Activated CD8-positive, alpha-beta memory T cell treated with anti-CD3 and anti-CD28 coated beads, Interleukin-2, amount 50 U/mL, for 4 hours (primary cell): ENCODE measurements at regions not wholly inside any gene's neighbourhood (a gene's known extent, or its start where the extent isn't known, plus 50 kb on each side); places are given as distances from the start of the nearest gene placed in this dataset.
"Not testable (repeated sequence)": the region's sequence is repeated elsewhere in the genome, so short reads cannot be mapped to it uniquely, and the experiment has no call there.

Source experiments
- DNase-seq: peaks from one replicate; pipeline ENCODE4 v3.0.0-alpha.2; 2020

DNA sequence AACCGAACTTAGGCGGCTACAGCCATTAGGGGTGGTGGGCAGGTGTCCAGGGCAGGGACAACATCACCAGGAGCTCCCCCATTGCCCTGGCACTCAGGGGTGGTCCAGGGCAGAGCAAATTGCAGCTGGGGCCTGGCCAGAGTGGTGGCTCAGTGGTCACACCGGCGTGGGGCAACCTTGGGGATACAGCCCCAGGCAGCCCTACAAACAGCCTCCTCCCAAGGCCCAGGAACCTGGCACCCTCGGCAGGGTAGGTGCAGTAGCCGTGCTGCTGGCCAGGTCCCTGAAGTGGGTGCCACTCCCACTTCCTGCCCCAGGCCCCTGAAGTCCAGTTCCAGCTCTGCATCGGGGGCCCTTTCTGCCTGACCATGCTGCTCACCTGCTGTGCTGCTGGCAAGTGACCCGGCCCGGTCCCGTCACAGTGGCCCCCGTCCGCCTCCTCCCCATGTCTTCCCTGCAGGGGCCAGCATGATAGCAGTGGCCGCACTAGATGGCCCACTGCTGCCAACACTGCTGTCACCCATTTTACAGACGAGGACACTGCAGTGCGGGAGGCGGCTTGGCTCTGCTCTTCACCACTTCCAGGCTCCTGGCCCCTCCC lies 712.8 kb downstream of the MATN1 start:
- no peak for DNase-seq

DNA sequence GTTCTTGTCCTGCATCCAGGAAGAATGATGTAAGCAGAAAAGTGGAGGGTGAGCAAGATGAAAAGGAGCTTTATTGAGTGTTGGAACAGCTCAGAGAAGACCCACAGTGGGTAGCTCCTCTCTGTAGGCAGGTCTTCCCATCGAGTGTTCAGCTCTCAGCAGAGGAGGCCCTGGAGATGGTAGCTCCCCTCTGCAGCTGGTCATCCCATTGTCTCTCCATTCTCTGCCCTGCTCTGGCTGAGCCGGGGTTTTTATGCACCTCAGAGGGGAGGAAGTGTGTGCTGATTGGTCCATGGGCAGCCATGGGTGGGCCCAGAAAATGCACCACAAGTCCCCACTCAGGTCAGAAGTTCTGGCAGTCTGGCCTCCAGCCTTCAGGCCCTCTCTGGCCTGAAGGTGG lies 713.7 kb downstream of the MATN1 start:
- DNase-seq = no peak

DNA sequence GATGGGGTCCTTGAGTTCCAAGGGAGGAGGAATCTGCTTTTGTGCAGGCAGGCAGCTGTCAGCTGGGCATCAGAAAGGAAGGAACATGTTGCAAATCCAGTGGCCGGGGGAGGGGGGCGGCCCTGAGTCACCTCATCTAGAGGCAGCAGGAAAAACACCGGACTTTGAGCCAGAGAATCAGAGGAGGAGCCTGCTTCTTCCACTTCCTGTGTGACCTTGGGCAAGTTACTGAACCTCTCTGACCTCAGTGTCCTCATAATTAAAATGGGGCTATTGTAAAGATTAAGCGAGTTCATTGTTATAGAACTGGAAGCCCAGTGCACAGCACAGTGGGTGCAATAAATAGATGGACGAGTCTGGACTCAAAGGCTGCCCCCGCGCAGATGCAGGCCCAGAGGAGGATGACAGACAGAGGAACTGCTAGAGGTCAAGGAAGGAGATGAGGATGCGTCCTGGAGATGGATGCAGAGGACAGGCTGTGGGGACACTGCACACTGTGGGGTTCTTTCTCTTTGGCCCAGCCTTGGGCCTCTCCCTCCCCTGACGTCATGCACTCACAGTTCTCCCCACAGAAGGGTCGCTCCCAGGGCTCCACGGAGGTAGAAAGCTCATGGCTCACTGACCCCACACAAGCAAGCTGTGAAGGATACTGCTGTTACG lies 714.3 kb downstream of the MATN1 start:
- no peak for DNase-seq

DNA sequence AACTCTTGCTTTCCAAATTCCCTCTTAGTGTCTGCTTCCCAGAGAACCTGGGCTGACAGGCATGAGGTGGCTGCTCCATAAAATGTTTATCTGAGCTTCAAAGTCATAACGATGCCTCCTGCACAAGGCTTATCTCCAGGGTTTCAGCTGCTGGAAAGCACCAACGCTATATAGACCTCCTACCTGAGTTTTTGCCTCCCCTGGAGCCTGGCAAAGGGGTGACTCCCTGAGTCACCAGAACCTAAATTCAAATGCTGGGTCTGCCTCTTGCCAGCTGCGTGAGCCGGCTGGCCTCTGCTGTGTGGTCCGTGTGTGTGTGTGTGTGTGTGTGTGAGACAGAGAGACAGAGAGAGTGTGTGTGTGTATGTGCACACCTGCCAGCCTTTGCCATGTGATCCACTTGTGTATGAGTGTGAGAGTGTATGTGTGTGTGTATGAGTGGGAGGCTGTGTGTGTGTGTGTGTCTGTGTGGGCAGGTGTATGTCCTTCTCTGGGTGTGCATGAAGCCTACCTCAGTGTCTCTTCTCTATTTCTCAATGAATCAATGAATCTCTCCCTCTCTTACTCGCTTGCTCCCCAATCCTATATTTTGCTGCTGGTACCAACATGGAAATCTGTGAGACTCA lies 714.9 kb downstream of the MATN1 start:
- no peak for DNase-seq

DNA sequence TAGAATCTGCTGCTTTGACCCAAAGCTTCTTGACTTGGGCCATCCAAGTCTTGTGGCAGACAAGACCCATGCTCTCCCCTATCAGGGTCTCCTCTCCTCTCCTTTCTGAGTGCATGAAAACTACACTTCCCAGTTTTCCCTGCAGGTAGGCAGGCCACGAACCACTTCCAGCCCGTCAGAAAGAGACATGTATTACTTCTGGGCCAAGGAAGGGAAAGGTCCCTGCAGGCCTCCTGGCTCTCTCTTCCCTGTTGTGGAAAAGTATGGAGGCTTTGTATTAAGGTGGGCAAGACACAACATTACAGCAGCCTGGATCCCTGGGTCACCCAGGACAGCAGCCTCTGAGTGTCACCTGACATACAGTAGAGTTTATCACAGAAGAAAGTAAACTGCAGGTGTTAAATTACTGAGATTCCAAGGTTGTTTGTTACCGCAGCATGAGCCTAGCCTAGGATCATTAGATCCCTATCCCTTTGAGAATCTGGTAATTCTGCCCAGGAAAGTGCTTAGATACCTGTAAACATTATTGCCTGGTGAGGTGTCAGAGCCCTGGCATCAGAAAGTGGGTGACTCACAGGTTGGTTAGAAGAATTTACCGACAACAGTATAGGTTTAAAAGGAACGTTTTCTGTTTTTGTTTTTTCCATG lies 717.3 kb downstream of the MATN1 start:
- no peak for DNase-seq

DNA sequence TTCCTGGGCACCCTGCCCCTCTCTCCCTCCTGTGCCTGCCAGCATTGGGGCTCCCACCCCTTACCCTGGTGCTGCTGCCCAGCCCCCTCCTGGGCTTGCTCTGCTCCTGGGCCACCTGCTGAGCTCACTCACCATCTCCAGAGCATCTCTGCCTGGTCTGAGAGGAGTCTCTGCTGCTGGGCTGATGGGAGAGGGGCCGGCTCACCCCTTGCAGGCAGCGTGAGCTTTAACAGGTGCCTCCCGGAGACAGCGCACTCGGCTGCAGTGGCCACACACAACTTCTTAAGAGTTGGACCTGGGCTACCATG lies 721.7 kb downstream of the MATN1 start:
- no peak for DNase-seq

DNA sequence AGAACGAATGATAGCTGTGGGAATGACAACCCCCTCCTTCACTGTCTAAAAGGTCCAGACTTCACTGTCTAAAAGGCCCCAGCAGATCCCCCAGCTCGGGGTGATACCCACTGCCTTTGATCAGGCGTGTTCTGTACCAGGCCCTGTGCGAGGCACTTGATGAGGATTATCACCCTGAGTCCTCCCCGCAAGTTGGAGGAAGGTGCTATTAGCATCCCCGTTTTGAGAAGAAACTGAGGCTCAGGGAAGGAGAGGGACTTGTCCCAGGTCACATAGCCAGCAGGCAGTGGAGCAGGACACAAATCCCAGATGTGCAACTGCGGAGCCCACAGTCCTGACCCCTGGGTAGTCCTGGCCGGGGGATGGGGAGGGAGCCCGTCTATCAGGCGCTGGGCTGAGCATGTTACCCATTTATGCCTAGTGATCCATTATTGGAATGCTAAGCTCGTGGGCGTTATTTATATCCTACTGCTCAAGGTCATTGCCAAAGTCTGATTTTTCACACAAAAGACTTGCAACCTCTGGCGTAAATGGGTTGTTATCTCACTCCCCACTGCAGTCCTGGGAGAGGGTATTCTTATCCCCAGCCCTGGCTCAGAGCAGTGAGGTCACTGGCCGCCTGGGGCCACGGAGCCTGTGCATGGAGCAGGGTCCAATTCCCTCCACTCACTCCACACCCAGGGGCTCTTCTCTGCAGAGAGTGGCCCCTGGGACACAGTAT lies 722.2 kb downstream of the MATN1 start:
- DNase-seq = no peak

DNA sequence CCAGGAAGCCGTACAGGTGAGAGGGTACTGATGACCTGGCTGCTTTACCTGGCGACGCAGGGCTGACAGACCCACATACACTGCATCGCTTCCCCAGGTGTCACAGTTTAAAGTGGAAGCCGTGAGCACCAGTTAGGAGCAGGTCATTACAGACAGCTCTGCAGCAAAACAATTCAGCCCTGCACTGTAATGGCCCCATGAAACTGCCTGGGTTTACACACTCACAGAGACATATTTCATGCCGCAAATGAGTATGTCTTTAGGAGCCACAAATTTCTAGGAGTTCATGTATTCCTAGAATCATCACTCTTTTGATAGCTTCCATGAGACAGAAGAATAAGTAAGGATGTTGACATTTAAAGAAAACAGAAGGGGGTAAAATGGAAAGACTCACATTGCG lies 723.1 kb downstream of the MATN1 start:
- DNase-seq = no peak

DNA sequence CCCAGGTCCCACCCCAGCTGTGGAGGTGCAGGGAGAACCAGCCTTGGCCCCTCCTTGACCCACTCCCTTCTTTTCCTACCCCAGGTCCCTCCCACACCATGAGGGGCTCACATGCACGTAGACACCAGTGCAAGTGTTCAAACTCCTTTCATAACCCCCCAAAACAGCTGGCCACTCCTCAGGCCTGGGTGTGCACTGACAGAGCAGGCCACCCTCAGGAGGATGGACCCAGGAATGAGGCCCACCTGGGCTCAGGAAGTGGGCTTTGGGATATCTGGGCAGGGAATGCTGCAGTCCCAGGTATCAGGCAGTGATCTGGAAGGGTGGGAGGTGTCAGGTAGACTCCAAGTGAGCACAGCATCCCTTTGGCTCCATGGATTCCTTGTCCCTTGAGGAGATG lies 723.8 kb downstream of the MATN1 start:
- DNase-seq = no peak

DNA sequence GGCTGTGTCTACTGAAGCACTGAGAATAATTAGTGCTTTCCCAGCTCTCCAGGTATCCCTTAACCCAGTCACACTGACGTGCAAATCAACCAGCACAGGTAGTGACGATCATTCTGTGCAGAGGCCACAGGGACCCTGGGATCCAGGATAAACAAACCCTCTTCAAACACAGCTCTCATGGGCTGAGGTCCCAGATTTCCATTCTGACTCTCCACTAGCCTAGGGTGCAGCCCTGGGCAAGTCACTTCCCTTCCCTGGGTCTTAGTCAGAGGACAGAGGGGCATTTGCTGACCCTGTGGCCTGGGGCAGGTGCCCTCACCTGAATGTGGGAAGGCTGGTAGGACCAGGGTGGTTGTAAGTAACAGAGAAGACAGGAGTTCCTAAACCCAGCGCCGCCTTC lies 724.7 kb downstream of the MATN1 start:
- no peak for DNase-seq

DNA sequence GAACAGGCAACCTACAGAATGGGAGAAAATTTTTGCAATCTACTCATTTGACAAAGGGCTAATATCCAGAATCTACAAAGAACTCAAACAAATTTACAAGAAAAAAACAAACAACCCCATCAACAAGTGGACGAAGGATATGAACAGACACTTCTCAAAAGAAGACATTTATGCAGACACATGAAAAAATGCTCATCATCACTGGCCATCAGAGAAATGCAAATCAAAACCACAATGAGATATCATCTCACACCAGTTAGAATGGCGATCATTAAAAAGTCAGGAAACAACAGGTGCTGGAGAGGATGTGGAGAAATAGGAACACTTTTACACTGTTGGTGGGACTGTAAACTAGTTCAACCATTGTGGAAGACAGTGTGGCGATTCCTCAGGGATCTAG lies 725.6 kb downstream of the MATN1 start:
- not testable (repeated sequence) for DNase-seq

DNA sequence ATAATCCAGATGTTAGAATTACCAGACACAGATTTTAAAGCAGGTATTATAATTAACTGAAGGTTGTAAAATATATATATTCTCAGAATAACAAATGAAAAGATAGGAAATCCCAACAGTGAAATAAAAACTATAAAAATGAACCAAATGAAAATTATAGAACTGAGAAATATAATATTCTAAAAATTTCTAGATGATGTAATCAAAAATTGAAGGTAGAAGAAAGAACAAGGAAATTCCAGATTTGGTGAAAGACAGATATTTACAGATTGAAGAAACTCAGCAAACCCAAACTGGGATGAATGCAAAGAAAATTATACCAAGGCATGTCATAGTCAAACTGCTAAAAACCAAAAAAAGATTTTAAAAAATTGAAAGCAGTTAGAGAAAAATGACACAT lies 729.4 kb downstream of the MATN1 start:
- no peak for DNase-seq

DNA sequence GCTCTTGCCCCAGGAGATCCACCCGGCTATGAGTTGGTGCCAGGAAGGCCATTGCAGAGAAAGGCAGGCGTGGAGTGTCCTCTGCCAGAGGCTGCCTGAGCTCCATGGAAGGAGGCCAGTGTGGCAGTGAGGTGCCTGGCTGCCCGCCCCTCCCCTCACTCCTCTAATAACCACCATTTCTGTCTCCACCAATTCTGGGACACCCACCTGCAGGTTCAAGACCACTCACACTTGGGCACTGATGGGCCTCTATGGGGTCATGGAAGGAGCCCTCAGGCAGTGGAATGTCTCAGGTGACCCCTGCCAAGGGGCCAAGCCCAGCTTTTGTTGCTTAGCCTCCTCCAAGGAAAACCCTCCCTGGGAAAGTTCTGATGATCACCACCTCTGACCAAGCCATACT lies 731.6 kb downstream of the MATN1 start:
- DNase-seq = no peak

DNA sequence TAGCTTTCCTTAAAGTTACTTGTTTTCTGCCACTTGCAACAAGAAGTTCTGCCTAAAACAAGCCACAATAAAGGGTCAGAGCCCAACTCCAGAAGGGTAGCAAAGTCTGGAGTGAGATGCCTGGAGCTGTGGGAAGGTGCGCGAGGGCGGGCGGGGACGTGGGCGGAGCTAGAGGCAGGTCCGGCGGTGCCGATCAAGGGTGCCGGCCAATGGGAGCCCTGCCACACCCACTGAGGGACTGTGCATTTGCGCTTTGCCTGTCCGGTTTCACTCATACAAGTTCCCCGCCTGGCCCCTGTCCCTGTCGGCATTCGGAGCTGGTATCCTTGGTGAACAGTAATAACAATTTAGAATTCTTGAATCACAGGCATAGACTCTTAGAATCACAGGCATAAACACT lies 732.4 kb downstream of the MATN1 start:
- no peak for DNase-seq

DNA sequence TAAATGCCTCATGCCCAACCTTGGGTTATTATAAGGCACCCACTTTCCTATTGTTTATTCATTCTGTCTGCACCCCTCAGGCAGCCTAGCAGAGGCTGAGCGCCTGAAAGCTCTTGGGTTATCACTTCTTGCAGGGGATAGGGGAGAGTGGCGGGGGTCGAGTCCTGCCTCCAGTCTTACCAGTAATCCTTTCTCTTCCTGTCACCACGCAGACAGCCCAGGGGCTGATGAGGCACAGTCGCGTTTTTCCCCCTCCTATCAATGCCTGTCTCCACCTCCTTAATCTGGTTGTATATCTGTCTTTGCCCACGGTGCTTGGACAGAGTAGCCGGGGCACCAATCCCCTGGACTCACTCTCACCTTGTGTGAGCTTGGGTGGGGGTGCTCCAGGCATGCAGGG lies 733.1 kb downstream of the MATN1 start:
- DNase-seq = no peak

DNA sequence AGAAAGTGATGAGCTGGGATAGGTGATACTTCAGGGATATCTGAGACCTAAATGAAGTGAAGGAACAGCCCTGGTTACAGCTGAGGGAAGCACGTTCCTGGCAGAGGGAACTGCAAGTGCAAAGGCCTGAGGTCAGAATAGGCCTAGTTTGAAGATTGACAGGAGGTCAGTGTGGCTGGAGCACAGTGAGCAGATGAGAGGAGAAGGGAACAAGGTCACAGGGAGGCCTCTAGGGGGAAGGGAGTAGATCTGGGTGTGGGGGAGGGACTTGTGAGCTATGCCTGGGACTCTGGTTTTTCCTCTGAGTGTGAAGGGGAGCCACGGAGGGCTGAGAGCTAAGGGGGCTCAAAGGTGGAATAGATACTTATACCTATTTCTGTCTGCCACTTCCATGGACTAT lies 736.4 kb downstream of the MATN1 start:
- no peak for DNase-seq

DNA sequence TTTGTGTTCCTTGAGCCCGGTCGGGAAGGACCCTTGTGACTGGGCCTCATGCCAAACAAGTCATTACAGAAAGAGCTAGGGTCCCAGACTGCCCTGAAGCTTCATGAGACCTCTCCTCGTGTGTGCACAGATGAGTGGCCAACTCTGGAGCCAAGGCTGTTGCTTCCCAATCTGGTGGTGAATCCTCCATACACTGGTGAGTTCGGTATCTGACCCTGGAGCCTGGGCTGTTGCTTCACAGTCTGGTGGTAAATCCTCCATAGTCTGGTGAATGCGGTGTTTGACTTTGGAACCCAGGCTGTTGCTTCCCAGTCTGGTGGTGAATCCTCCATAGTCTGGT lies 737.8 kb downstream of the MATN1 start:
- DNase-seq = no peak

DNA sequence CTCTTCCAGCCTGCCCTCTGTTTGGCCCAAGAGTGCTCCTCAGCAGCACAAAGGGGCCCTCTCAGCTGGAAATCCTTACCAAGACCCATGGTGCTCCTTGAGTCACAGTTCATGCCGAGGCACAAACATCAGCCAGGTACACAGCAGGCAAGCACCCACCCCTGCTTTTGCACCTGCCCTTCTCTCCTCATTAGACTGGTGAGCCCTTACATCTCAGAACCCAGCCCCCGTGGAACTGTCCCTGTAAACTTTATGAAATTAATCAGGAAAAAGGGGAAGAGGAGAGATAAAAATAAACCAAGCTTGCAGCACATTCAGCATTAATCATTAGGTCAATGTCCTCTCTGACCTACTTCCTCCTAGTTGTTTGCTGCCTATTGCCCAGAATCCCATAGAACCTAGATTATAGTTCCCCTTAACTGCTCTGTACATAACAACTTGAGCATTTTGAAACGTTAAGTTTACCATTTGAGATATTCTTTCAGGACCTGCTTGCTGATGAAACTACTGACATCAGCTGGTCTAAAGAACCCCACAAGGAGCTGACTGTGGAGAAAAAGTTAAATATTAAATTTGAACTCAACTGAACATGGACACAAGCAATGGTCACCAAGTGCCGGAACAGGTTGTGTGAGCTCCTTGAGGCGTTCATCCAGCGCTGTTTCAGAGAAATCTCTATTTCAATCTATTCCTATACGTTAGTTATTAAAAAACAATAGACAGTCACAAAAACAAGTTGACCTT lies 738.4 kb downstream of the MATN1 start:
- no peak for DNase-seq

DNA sequence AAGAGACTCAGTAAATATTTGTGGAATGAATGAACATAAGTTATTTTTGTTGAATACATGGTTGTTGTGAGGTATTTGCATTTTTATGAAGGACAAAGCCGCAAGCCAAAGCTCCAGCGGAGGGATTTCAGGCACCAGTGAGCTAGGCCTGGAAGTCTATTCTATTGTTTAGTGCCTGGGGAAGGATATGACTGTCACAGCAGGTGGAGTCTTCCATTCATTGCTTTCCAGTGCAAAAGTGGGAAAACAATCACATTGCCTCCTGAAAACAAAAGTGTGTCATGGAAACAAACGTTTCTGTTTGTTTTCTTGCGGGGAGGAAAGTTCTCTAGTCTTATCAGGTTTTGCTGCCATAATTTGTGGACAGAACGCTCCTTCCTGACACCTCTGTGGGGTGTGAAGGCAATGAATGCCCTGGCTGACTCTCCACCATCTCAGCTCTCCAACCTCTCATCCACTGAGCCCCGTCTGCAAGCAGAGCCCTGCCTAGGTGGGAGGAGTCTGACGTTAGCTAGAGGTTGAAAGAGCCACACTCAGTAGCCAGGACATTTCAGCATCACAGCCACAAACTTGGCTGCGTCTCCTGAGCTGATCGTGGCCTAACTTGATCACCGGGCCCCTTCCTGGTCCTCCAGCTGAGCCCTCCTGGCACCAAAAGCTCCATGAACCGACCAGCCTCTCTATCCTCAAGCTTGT lies 739.1 kb downstream of the MATN1 start:
- DNase-seq = no peak

DNA sequence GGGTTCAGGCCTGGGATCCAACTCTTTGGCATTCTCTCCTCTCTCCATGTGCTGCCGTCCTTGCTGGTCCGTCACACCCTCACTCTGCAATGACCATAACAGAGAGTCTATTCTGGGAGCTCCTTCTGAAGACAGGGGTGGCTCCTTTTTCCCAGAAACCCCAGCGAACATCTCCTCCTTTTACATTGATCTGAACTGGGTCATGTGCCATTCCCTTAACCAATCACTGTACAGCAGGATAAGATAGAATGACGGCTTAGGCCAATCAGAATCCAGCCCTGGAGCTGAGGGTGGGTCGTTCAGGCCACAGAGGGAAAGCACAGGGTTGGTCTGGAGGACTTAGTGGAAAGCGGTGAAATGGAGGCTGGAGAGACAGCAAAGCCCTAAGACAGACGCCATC lies 740.1 kb downstream of the MATN1 start:
- DNase-seq = no peak

DNA sequence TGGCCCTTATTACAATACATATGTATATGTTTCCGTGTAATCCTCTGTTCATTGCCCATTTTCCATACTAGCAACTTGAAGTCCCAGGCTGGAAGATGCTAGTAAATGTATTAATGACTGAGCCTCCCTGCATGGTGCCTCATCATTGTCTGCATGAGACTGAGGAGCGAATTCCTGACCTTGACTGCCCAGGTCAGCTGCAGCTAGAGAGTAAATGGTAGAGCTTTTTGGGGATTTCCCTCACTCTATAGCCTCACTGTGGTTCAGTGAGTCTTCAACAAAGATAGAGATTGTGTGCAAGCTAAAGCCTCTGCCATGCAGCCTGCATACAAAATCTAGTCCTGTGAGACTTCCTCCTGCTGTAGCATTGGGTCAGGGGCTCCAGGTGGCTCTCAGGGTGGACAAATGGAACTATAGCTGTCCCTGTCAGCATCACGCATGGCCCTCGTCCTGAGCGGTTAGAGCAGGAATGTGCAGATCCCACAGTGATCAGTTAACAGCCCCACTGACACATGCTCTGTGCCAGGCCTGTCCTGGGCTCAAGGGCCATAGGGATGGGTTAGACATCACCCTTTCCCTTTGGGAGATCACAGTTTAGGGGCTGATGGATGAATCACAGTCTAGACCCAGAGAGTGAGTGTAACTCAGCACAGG lies 741.7 kb downstream of the MATN1 start:
- no peak for DNase-seq

DNA sequence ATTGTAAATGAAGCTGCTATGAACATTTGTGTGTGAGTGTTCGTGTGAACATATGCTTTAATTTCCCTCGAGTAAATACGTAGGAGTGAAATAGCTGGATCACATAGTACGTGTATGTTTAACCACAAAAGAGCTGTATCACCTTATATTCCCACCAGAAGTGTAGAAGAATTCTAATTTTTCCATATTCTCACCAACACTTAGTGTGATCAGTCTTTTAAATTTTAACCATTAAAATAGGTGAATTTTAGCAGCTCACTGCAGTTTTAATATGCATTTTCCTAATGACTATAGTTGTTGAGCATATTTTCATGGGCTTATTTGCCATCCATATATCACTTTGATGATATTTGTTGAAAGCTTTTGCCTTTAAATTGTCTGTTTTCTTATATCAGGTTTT lies 741.2 kb downstream of the PTPRU start:
- no peak for DNase-seq
